Ishikawa (cell line): ENCODE measurements at regions not wholly inside any gene's neighbourhood (a gene's known extent, or its start where the extent isn't known, plus 50 kb on each side); places are given as distances from the start of the nearest gene placed in this dataset.

Experiments used
- CEBPB ChIP-seq: IDR thresholded peaks from 2 replicates; pipeline ENCODE4 v1.6.1; 2012
- CREB1 ChIP-seq: IDR thresholded peaks from 2 replicates; pipeline ENCODE4 v1.6.1; 2012; ENCODE audit warnings: low read depth
- EGR1 ChIP-seq: IDR thresholded peaks from 2 replicates; pipeline ENCODE4 v1.6.1; 2012
- EP300 ChIP-seq: IDR thresholded peaks from 2 replicates; pipeline ENCODE4 v1.6.1; 2012; ENCODE audit warnings: borderline replicate concordance
- FOXM1 ChIP-seq: IDR thresholded peaks from 2 replicates; pipeline ENCODE4 v1.6.1; 2012; ENCODE audit warnings: low read depth, borderline replicate concordance
- NFIC ChIP-seq: IDR thresholded peaks from 2 replicates; pipeline ENCODE4 v1.6.1; 2012
- RAD21 ChIP-seq: IDR thresholded peaks from 2 replicates; pipeline ENCODE4 v1.6.1; 2012; ENCODE audit warnings: low read depth
- TAF1 ChIP-seq: IDR thresholded peaks from 2 replicates; pipeline ENCODE4 v1.6.1; 2012; ENCODE audit warnings: low read depth, mild to moderate bottlenecking
- TCF12 ChIP-seq: IDR thresholded peaks from 2 replicates; pipeline ENCODE4 v1.6.1; 2012; ENCODE audit warnings: low read depth
- TEAD4 ChIP-seq: IDR thresholded peaks from 2 replicates; pipeline ENCODE4 v1.6.1; 2012
- YY1 ChIP-seq: IDR thresholded peaks from 2 replicates; pipeline ENCODE4 v1.6.1; 2012; ENCODE audit warnings: low read depth
- ZBTB7A ChIP-seq: IDR thresholded peaks from 2 replicates; pipeline ENCODE4 v1.6.1; 2012; ENCODE audit warnings: low read depth
- TF ChIP-seq, protein P1 (sequence below): IDR thresholded peaks from 2 replicates; pipeline ENCODE4 v1.6.1; 2012
- TF ChIP-seq, protein P2 (sequence below): IDR thresholded peaks from 2 replicates; pipeline ENCODE4 v1.6.1; 2012
- TF ChIP-seq, protein P3 (sequence below): IDR thresholded peaks from 2 replicates; pipeline ENCODE4 v1.6.1; 2012; ENCODE audit warnings: low read depth, mild to moderate bottlenecking

GRCh38 chr3:59425942-59426341 lies 376.1 kb upstream of the CFAP20DC start:
- no peak for TF ChIP-seq FOXM1
- TF ChIP-seq, protein P1, sequence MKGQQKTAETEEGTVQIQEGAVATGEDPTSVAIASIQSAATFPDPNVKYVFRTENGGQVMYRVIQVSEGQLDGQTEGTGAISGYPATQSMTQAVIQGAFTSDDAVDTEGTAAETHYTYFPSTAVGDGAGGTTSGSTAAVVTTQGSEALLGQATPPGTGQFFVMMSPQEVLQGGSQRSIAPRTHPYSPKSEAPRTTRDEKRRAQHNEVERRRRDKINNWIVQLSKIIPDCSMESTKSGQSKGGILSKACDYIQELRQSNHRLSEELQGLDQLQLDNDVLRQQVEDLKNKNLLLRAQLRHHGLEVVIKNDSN = no peak
- TF ChIP-seq CEBPB = no peak
- TF ChIP-seq TCF12 = no peak
- TF ChIP-seq EP300 = no peak
- TF ChIP-seq TEAD4 = no peak
- TF ChIP-seq TAF1 = no peak
- TF ChIP-seq, protein P2, sequence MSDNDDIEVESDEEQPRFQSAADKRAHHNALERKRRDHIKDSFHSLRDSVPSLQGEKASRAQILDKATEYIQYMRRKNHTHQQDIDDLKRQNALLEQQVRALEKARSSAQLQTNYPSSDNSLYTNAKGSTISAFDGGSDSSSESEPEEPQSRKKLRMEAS = no peak
- no peak for TF ChIP-seq YY1
- TF ChIP-seq, protein P3, sequence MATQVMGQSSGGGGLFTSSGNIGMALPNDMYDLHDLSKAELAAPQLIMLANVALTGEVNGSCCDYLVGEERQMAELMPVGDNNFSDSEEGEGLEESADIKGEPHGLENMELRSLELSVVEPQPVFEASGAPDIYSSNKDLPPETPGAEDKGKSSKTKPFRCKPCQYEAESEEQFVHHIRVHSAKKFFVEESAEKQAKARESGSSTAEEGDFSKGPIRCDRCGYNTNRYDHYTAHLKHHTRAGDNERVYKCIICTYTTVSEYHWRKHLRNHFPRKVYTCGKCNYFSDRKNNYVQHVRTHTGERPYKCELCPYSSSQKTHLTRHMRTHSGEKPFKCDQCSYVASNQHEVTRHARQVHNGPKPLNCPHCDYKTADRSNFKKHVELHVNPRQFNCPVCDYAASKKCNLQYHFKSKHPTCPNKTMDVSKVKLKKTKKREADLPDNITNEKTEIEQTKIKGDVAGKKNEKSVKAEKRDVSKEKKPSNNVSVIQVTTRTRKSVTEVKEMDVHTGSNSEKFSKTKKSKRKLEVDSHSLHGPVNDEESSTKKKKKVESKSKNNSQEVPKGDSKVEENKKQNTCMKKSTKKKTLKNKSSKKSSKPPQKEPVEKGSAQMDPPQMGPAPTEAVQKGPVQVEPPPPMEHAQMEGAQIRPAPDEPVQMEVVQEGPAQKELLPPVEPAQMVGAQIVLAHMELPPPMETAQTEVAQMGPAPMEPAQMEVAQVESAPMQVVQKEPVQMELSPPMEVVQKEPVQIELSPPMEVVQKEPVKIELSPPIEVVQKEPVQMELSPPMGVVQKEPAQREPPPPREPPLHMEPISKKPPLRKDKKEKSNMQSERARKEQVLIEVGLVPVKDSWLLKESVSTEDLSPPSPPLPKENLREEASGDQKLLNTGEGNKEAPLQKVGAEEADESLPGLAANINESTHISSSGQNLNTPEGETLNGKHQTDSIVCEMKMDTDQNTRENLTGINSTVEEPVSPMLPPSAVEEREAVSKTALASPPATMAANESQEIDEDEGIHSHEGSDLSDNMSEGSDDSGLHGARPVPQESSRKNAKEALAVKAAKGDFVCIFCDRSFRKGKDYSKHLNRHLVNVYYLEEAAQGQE = no peak
- no peak for TF ChIP-seq NFIC
- TF ChIP-seq EGR1 = no peak
- no peak for TF ChIP-seq CREB1
- TF ChIP-seq ZBTB7A = no peak

DNA sequence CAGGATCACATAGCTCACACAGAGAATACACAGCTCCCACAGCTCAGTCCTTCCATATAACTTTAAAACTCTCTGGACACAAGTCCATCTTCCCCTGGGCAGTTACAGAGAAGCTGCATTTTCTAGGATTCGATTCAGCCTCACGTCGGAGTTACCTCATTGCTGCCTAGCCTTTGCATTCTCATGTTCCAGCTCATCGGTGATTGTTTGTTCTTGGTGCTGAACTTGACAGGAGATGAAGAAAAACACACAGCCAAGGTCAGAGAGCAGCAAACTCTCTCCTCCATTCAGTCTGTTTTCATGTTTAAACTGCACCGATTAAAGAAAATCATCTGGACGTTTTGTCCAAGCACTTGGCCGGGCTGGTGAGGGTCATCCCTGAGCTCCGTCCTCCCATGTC lies 375.5 kb upstream of the CFAP20DC start:
- TF ChIP-seq EP300 (no peak), CREB1 (no peak), FOXM1 (no peak)

DNA sequence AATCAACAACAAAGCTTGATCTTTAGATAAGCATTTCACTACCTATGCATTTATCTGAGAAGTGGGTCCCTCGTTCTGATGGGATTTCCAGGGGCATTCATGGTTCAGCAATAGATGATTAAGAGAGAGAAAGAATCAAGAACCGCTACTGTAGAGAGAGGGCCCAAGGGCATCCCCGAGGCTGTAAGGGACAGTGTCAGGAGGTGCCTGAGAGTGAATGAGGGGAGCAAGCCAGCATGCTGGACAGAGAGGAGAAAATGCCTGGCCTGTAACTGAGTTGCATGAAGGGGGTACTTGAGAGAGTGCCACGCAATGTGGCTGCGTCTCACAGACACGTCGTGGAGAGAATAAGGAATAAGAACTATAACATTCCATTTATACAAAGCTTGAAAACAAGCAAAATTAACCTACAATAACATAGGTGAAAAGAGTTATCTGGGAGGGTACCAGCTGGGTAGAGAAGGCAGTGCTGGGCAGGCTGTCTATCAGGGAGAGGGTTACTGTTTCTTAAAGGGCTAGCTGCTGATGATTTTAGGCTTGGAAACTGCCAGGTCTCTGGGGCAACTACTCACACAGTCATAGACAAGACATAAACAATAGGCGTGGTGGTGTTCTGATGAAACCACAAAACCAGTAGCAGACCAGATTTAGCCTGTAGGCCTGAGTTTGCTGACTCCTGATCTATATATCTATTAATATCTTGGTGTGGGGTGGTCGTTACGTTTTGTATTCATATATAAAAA lies 374.6 kb upstream of the CFAP20DC start:
- TF ChIP-seq, protein P3 = no peak
- no peak for TF ChIP-seq FOXM1

DNA sequence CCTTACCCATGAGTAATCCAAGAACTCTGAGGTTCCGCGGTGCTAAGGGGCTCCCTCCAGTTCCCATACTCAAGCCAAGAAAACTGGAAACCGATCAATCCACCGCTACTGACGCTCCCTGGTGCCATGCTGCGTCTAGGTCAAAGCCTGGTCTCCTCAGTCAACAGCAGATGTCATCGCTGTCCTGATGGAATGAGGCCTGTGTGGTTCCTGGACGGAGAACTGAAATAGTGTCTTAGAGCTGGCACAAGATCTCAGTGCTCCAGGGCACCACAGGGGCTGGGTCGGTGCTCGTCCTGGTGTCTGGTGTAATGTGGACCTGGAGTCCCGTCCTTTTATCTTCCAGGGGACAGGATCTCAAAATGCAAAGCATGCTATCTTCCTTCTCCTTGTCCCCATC lies 373.9 kb upstream of the CFAP20DC start:
- TF ChIP-seq EGR1 (no peak), ZBTB7A (no peak), YY1 (no peak), RAD21 (no peak), FOXM1 (no peak), NFIC (no peak), EP300 (no peak), TCF12 (no peak), CEBPB (no peak)
- TF ChIP-seq, protein P1 = no peak
- TF ChIP-seq, protein P3 = no peak

DNA sequence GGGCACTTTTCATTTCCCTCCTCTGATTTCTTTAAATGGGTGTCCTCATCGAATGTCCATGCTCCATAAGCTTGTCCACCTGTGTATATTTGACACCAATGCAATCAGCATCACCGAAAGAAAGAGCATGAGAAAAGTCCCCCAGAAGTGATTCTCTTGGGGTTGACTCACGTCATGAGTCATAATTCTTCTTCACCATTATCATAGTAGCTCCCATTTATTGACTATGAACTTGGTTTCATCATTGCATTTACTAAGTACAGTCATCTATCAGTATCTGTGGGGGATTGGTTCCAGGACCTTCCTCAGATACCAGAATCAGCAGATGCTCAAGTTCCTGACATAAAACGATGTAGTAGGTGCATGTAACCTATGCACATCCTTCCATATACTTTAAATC lies 372.5 kb upstream of the CFAP20DC start:
- TF ChIP-seq, protein P3 = no peak
- TF ChIP-seq, protein P1 = no peak
- TF ChIP-seq CREB1 (no peak), NFIC (no peak), CEBPB (no peak), TAF1 (no peak), TCF12 (no peak), FOXM1 (no peak), ZBTB7A (no peak), YY1 (no peak), RAD21 (no peak), EP300 (no peak), EGR1 (no peak), TEAD4 (no peak)
- TF ChIP-seq, protein P2 = no peak
